Panc1 (cell line): ENCODE measurements at regions not wholly inside any gene's neighbourhood (a gene's known extent, or its start where the extent isn't known, plus 50 kb on each side); places are given as distances from the start of the nearest gene placed in this dataset.

Source experiments
- ATAC-seq: fragments of 200-7000 bp; cut with Tn5 transposase; 2 replicates; pipeline ENCODE4 v1.9.1; 2020; ENCODE audit warnings: mild to moderate bottlenecking, moderate library complexity
- BruUV-seq: library from RNA; stranded (reverse); fragments of 400-500 nt; replicated peaks from 2 replicates; lab custom pipeline; 2021; lab: Mats Ljungman, UMichigan
- CTCF ChIA-PET: fragments of 300-600 bp; sonication (Branson Sonifier 250); formaldehyde crosslinking; loops from one replicate; lab custom pipeline; 2022; ENCODE audit warnings: antibody characterized with exemption; lab: Charles Lee
- POLR2A ChIA-PET: fragments of 300-600 bp; sonication (Branson Sonifier 250); formaldehyde crosslinking; loops from one replicate; lab custom pipeline; 2022; ENCODE audit warnings: antibody characterized with exemption; lab: Charles Lee
- DNase-seq: peaks from one replicate; pipeline ENCODE4 v3.0.0-alpha.2; 2010; ENCODE audit warnings: low read depth, low spot score
- H3K27ac ChIP-seq: 2 replicates; pipeline ENCODE4 v1.5.1; 2011; ENCODE audit warnings: mild to moderate bottlenecking, low read length, inconsistent platforms
- H3K27me3 ChIP-seq: fragments of 200-500 bp; sonication (Bioruptor generic); 2 replicates; pipeline ENCODE4 v1.6.0; 2014; ENCODE audit warnings: low read length, inconsistent platforms; ENCODE audit not compliant: control insufficient read depth, insufficient read depth
- H3K36me3 ChIP-seq: fragments of 200-500 bp; sonication (Bioruptor generic); 2 replicates; pipeline ENCODE4 v1.5.1; 2014; ENCODE audit warnings: inconsistent platforms, mild to moderate bottlenecking, low read length, moderate library complexity; ENCODE audit not compliant: control insufficient read depth, insufficient read depth
- H3K4me1 ChIP-seq: 2 replicates; pipeline ENCODE4 v1.5.1; 2011; ENCODE audit warnings: inconsistent platforms, mild to moderate bottlenecking, low read length, moderate library complexity; ENCODE audit not compliant: control insufficient read depth, insufficient read depth
- H3K4me3 ChIP-seq, 2 experiments: 2 replicates each; pipeline ENCODE4 v1.5.1; 2011 to 2012; ENCODE audit warnings: low read depth in 2 of 2, low read length in 2 of 2, mild to moderate bottlenecking in 2 of 2, inconsistent platforms in 1 of 2, moderate library complexity in 1 of 2
- H3K9me3 ChIP-seq: fragments of 200-500 bp; sonication (Bioruptor generic); 2 replicates; pipeline ENCODE4 v1.5.1; 2014; ENCODE audit warnings: low read depth, mild to moderate bottlenecking, inconsistent platforms, low read length, moderate library complexity; ENCODE audit not compliant: control insufficient read depth, insufficient read depth
- POLR2AphosphoS5 ChIP-seq: IDR thresholded peaks from 2 replicates; pipeline ENCODE4 v1.6.1; 2012; ENCODE audit warnings: mild to moderate bottlenecking, low read depth, low read length, moderate library complexity
- SIN3A ChIP-seq: IDR thresholded peaks from 2 replicates; pipeline ENCODE4 v1.6.1; 2012; ENCODE audit warnings: low read depth, mild to moderate bottlenecking, low read length, moderate library complexity, borderline replicate concordance; ENCODE audit not compliant: insufficient read depth
- TCF7L2 ChIP-seq: IDR thresholded peaks from 2 replicates; pipeline ENCODE4 v1.6.1; 2011; ENCODE audit warnings: mild to moderate bottlenecking, low read depth, low read length, inconsistent platforms
- in situ Hi-C: cut with HindIII; loops from 2 replicates; pipeline ENCODE4 v1.10.0; 2016; ENCODE audit warnings: low sequenced_read_pairs, low pct_unique_long_range_greater_than_20kb
- intact Hi-C: fragments of 100-400 bp; cut with micrococcal nuclease; formaldehyde crosslinking; loops from one replicate; pipeline ENCODE4 v1.10.0; 2022; ENCODE audit not compliant: unreplicated experiment
- TF ChIP-seq, protein P1 (sequence below), 2 experiments: IDR thresholded peaks; 2 replicates each; pipeline ENCODE4 v1.6.1; 2011 to 2012; ENCODE audit warnings: low read depth in 2 of 2, control low read depth in 1 of 2, low read length in 1 of 2, mild to moderate bottlenecking in 1 of 2, moderate library complexity in 1 of 2; ENCODE audit not compliant: insufficient read depth in 1 of 2
- TF ChIP-seq, protein P2 (sequence below): fragments of 450-650 bp; IDR thresholded peaks from 2 replicates; pipeline ENCODE4 v1.5.1; 2017; ENCODE audit warnings: mild to moderate bottlenecking

- ChIA-PET POLR2A (no interaction called here), CTCF (no interaction called here)
- Histone ChIP-seq H3K36me3 (no peaks in the 10 kb centered on the region; the same call in 1 of the 2 replicates), H3K4me1 (no peaks in the 10 kb centered on the region), H3K27me3 (no peaks in the 10 kb centered on the region), H3K4me3 (no peak overlapping the region), H3K9me3 (no peaks in the 10 kb centered on the region), H3K27ac (no peak overlapping the region)
- DNase-seq (no peak), ATAC-seq (no peak)
- TF ChIP-seq, protein P1, sequence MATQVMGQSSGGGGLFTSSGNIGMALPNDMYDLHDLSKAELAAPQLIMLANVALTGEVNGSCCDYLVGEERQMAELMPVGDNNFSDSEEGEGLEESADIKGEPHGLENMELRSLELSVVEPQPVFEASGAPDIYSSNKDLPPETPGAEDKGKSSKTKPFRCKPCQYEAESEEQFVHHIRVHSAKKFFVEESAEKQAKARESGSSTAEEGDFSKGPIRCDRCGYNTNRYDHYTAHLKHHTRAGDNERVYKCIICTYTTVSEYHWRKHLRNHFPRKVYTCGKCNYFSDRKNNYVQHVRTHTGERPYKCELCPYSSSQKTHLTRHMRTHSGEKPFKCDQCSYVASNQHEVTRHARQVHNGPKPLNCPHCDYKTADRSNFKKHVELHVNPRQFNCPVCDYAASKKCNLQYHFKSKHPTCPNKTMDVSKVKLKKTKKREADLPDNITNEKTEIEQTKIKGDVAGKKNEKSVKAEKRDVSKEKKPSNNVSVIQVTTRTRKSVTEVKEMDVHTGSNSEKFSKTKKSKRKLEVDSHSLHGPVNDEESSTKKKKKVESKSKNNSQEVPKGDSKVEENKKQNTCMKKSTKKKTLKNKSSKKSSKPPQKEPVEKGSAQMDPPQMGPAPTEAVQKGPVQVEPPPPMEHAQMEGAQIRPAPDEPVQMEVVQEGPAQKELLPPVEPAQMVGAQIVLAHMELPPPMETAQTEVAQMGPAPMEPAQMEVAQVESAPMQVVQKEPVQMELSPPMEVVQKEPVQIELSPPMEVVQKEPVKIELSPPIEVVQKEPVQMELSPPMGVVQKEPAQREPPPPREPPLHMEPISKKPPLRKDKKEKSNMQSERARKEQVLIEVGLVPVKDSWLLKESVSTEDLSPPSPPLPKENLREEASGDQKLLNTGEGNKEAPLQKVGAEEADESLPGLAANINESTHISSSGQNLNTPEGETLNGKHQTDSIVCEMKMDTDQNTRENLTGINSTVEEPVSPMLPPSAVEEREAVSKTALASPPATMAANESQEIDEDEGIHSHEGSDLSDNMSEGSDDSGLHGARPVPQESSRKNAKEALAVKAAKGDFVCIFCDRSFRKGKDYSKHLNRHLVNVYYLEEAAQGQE (IDR thresholded peaks at IDR 0.05; ENCODE audit: insufficient read depth in 1 of 2, low read depth in 2 of 2, low read length in 1 of 2), result no peak
- TF ChIP-seq TCF7L2 (no peak), POLR2AphosphoS5 (no peak), SIN3A (no peak)
- TF ChIP-seq, protein P2, sequence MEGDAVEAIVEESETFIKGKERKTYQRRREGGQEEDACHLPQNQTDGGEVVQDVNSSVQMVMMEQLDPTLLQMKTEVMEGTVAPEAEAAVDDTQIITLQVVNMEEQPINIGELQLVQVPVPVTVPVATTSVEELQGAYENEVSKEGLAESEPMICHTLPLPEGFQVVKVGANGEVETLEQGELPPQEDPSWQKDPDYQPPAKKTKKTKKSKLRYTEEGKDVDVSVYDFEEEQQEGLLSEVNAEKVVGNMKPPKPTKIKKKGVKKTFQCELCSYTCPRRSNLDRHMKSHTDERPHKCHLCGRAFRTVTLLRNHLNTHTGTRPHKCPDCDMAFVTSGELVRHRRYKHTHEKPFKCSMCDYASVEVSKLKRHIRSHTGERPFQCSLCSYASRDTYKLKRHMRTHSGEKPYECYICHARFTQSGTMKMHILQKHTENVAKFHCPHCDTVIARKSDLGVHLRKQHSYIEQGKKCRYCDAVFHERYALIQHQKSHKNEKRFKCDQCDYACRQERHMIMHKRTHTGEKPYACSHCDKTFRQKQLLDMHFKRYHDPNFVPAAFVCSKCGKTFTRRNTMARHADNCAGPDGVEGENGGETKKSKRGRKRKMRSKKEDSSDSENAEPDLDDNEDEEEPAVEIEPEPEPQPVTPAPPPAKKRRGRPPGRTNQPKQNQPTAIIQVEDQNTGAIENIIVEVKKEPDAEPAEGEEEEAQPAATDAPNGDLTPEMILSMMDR, result no peak
- intact Hi-C loops (no loop called here), in situ Hi-C loops (no loop called here)
- no TSS peak for BruUV-seq
Observed at GRCh38 chr2:211237586-211238275, 681.3 kb downstream of the CPS1 start.

GRCh38 chr2:211241891-211242290 lies 685.5 kb downstream of the CPS1 start:
- CTCF ChIA-PET, result no interaction called here
- H3K4me1 ChIP-seq, result no peaks in the 10 kb centered on the region
- POLR2A ChIA-PET, result no interaction called here

More at GRCh38 chr2:211241891-211242290, 685.5 kb downstream of the CPS1 start:
- no peaks in the 10 kb centered on the region; the same call in 1 of the 2 replicates for H3K36me3 ChIP-seq
- BruUV-seq, result no TSS peak
- in situ Hi-C loops, result no loop called here
- H3K27ac ChIP-seq, result no peak overlapping the region
- ATAC-seq (no peak), DNase-seq (no peak)
- TF ChIP-seq, protein P2, result no peak
- TF ChIP-seq SIN3A (no peak), POLR2AphosphoS5 (no peak), TCF7L2 (no peak)
- TF ChIP-seq, protein P1 (IDR thresholded peaks at IDR 0.05; ENCODE audit: insufficient read depth in 1 of 2, low read depth in 2 of 2, low read length in 1 of 2), result no peak
- no peak overlapping the region for H3K4me3 ChIP-seq
- H3K9me3 ChIP-seq, result no peaks in the 10 kb centered on the region
- no peaks in the 10 kb centered on the region for H3K27me3 ChIP-seq
- intact Hi-C loops, result no loop called here
